RWPE1 (cell line): ENCODE measurements at regions not wholly inside any gene's neighbourhood (a gene's known extent, or its start where the extent isn't known, plus 50 kb on each side); places are given as distances from the start of the nearest gene placed in this dataset.
"Not testable (repeated sequence)": the region's sequence is repeated elsewhere in the genome, so short reads cannot be mapped to it uniquely, and the experiment has no call there.

Experiments used
- CTCF ChIA-PET: fragments of 350-600 bp; sonication (Branson Sonifier 250); formaldehyde crosslinking; extraction: SDS; loops from one replicate; lab custom pipeline; 2021; lab: Yijun Ruan, JAX
- POLR2A ChIA-PET: fragments of 400-600 bp; formaldehyde crosslinking; extraction: SDS; loops from one replicate; lab custom pipeline; 2020; ENCODE audit warnings: antibody characterized with exemption; ENCODE audit not compliant: low non-redundant PET; lab: Yijun Ruan, JAX
- DNase-seq: peaks from one replicate; pipeline ENCODE4 v3.0.0; 2012; ENCODE audit warnings: low spot score
- H3K27ac ChIP-seq: fragments of 450-650 bp; 2 replicates; pipeline ENCODE4 v1.5.1; 2017

DNA sequence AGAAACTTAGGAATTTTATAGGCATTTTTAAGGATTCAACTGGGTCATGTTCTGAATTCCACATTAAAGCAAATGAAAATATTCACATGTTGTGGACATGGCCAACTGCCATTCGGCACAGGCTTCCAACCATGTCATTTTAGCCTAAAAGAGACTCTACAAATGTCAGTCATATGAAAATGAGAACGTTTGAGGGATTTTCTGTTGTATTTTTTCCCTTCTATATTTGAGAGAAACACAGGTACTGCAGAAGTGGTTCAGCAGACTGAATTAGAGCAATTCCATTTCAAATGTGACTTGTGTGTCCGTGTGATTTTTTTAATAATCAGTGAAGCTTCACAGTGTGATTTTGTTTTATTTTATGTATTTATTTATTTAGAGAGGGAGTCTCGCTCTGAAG lies 124.3 kb downstream of the TP53TG3F start:
- POLR2A ChIA-PET, DNase-seq, H3K27ac ChIP-seq, CTCF ChIA-PET: not testable (repeated sequence)

GRCh38 chr16:33588589-33588988 lies 129.2 kb downstream of the TP53TG3F start:
- H3K27ac ChIP-seq, CTCF ChIA-PET, DNase-seq, POLR2A ChIA-PET: not testable (repeated sequence)

- CTCF ChIA-PET, DNase-seq, H3K27ac ChIP-seq, POLR2A ChIA-PET: not testable (repeated sequence)
Observed at GRCh38 chr16:33593344-33593743, 133.9 kb downstream of the TP53TG3F start.

DNA sequence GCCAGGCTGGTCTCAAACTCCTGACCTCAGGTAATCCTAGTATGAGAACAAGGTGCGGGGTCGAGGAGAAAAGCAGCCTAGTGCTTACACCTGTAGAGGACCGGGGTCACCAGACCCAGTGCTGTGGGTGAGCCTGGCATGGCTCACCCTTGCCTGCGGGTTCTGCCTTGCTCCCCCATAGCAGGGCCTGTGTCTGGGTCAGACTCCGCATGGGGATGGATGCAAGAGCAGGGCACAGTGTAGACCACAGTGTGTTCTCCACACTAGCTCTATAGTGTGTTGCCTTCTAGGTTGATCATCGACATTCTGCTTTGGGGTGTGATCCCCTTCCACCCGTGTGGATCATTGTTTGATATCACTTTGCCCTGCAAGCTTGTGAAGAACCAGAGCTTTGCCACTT lies 135.7 kb downstream of the TP53TG3F start:
- H3K27ac ChIP-seq, CTCF ChIA-PET, DNase-seq, POLR2A ChIA-PET: not testable (repeated sequence)

- H3K27ac ChIP-seq, POLR2A ChIA-PET, DNase-seq, CTCF ChIA-PET: not testable (repeated sequence)
Observed at GRCh38 chr16:33601029-33601428, 141.6 kb downstream of the TP53TG3F start.

DNA sequence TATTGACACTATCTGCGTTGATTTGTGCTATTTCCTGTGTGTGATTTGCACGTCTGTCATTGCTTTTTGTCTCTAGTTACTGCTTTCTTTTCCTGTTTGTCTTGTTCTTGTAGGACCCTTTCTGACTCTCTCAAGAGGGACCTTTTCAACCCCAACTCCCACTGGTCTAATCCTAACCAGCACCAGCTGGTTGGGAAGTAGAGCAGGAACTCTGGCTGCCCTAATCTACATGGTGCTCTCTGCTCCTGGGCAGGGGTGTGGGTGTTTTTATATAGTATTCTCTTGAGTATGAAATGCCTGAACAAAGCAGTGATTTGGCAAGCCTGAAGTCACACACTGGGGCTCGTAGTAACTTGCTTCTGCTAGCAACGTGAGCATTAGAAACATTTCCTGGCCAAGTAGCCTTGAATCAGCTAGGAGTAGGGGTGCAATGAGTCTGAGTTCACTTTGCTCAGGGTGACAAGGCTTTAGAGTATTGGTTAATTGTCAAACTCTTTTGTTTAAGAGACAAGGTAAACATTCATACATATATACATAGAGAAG lies 164.2 kb downstream of the TP53TG3F start:
- POLR2A ChIA-PET, H3K27ac ChIP-seq, CTCF ChIA-PET, DNase-seq: not testable (repeated sequence)

DNA sequence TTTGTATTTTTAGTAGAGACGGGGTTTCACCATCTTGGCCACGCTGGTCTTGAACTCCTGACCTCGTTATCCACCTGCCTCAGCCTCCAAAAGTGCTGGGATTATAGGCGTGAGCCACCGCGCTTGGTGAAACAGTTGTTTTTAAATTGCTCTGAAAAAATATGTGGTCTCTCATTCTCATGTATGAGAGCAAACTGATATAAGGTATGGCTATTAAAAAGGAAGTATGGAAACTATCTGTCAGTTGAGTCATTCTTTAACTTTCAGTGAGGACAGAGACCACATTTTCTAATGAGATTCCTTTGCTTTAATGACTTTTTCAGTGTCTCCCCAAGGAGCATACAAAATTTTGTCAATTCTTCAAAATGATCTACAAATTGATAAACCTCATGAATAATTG lies 169.5 kb downstream of the TP53TG3F start:
- POLR2A ChIA-PET, CTCF ChIA-PET, DNase-seq, H3K27ac ChIP-seq: not testable (repeated sequence)

GRCh38 chr16:33631713-33632112 lies 172.3 kb downstream of the TP53TG3F start:
- CTCF ChIA-PET, result interaction anchor here (0.7 kb wide), 1 partner anchor 34 kb away, joined by 5 read pairs; no protein-coding TSS in a partner anchor
- DNase-seq, POLR2A ChIA-PET, H3K27ac ChIP-seq: not testable (repeated sequence)

DNA sequence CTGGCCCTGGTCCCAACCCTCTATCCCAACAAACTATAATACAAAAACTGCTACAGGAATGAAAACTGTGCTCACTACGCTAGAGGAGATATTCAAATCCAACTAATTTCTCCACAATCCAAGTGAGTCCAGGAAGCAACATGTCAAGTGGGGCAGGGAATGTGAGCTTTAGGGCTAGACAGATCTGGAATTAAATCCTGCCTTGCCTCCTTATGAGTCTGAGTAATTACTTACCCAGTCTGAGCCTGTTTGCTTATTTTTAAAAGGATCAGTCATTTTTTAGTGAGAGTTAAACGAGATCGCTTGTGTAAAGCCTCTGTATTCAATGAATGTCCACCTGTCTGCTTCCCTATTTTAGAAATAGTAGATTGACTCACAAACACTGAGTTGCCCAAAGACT lies 174.6 kb downstream of the TP53TG3F start:
- DNase-seq, H3K27ac ChIP-seq, CTCF ChIA-PET, POLR2A ChIA-PET: not testable (repeated sequence)

- not testable (repeated sequence) for DNase-seq
Observed at GRCh38 chr16:33636760-33637159, 177.3 kb downstream of the TP53TG3F start.

GRCh38 chr16:33643270-33643669 lies 183.9 kb downstream of the TP53TG3F start:
- CTCF ChIA-PET, POLR2A ChIA-PET, H3K27ac ChIP-seq, DNase-seq: not testable (repeated sequence)

More at GRCh38 chr16:33636760-33637159, 177.3 kb downstream of the TP53TG3F start:
- H3K27ac ChIP-seq, POLR2A ChIA-PET, CTCF ChIA-PET: not testable (repeated sequence)

DNA sequence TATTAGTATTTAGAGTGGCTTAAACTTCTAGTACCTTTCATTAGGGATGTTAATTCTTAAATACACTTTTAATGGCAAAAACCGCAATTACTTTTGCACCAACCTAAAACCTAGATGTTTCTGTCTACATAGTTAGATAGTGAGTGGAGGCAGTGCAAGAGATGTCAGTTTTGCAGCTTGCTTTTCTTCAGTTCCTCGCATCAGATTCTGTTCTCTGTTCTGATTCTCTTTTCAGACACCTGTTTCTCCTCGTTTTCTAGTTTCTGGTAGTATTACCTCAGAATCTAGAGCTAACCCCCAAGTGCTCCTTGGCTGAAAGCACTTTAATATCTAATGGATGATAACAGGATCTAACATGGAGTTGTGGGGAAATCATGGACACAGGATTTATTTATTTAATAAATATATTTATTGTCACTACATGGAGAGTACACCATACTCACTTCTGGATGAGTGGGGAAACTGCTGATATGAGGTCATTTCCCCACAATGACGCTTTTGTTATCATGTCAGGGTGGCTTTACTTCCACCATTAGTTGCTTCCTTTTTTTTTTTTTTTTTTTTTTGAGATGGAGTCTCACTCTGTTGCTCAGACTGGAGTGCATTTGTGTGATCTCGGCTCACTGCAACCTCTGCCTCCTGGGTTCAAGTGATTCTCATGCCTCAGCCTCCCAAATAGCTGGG lies 184.4 kb downstream of the TP53TG3F start:
- CTCF ChIA-PET, H3K27ac ChIP-seq, POLR2A ChIA-PET, DNase-seq: not testable (repeated sequence)

- CTCF ChIA-PET, result interaction anchor here (0.6 kb wide), 1 partner anchor 10 kb away, joined by 4 read pairs; no protein-coding TSS in a partner anchor
- POLR2A ChIA-PET, DNase-seq, H3K27ac ChIP-seq: not testable (repeated sequence)
Observed at GRCh38 chr16:33646386-33646785, 187.0 kb downstream of the TP53TG3F start.

DNA sequence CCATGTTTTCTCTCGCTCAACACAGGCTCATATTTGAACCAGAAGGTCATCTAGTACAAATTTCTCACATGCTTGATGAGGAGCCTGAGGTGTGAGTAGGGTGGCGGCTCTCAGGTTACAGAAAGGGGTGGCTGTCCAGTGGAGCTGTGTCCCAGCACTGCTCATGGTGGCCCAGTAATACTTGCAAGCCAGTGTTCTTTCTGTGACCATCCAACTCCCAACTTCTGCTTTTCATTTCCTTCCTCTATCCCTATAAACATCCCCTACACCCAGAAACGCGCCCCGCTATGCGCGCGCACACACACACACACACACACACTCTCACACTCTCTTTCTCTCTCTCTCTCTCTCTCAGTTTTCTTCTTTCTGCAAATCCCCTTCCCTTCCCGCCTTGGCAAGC lies 196.3 kb downstream of the TP53TG3F start:
- CTCF ChIA-PET, result interaction anchor here (0.7 kb wide), 1 partner anchor 9 kb away, joined by 4 read pairs; no protein-coding TSS in a partner anchor
- POLR2A ChIA-PET, result not testable (repeated sequence)

DNA sequence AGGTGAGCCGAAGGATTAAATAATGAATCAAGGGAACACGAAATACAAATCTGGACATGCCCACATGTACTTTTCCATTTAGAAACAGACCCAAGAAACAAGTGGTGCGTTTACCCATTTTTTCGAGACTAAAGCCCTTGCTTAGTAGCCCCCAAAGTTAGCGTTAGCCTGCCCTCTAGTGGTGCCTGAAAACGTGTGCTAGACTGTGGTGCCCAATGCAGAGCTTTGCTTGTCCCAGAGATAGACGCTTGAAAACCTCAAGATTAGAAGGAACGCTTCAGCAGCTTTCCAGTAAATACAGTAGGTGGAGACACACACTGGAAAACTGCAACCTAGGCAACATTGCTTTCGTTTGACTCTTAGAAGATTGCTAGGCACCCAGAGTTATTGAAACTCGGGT lies 197.0 kb downstream of the TP53TG3F start:
- CTCF ChIA-PET, result interaction anchor here (0.7 kb wide), 1 partner anchor 10 kb away, joined by 4 read pairs; no protein-coding TSS in a partner anchor
- DNase-seq, H3K27ac ChIP-seq, POLR2A ChIA-PET: not testable (repeated sequence)

More for the DNA sequence above, 196.3 kb downstream of the TP53TG3F start:
- H3K27ac ChIP-seq, DNase-seq: not testable (repeated sequence)

DNA sequence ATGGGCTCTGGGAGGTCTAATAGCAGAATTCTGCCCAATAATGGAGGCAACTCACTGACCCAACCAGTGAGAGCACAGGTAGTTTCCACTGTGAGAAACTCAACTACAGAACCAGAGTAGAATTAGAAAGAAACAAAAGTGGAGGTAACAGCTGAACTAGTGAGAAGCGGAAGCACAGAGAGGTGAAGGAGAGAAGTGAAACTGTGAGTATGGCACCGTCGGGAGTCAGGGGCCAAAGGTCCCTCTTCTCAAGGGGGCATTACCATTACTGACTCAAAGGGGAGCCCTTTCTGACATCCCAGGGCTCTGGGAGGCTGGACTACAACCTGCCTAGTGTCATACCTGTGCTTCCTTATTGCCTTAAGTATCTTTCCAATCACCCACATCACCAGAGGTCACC lies 198.3 kb downstream of the TP53TG3F start:
- H3K27ac ChIP-seq, CTCF ChIA-PET: not testable (repeated sequence)

DNA sequence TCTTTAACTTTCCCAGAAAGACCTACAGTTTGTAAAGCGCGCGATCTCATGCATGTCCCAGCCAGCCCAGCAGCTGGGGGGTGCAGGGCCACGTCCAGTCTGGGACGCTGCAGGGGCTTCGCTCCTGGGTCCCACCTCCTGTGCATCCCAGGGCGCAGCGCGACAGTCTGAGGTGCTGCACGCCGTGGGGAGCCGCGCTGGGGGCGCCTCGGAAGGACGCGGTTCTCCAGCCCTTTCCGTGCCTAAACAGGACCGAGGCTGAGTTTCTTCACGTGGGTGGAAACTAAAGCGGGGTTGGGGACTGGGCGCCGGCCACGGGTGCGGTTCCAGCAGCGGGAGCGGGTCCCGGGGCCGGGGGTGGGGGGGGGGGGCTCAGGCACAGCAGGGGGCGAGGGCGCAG lies 221.4 kb downstream of the TP53TG3F start:
- POLR2A ChIA-PET, DNase-seq, CTCF ChIA-PET, H3K27ac ChIP-seq: not testable (repeated sequence)

More for the DNA sequence above, 198.3 kb downstream of the TP53TG3F start:
- POLR2A ChIA-PET, DNase-seq: not testable (repeated sequence)

DNA sequence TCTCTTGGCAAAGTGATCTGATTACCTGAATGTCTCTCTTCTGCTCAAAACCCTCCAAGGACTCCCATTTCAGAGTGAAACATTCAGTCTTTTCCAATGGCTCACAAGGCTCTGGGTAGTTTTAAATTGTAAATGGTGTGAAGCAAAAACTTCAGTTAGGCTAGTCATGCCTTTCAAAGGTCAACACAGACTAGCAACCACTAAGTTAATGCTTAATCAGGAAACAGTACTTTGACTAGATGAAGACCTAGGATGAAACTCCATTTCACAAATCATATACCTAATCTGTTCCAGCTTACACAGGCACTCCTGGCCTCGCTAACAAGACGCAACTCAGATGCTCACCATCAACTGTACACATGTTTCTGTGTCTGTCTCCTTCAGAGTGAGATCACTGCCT lies 240.9 kb downstream of the TP53TG3F start:
- POLR2A ChIA-PET, H3K27ac ChIP-seq, DNase-seq, CTCF ChIA-PET: not testable (repeated sequence)
